Vagina (tissue), 2 donors: ENCODE measurements at regions not wholly inside any gene's neighbourhood (a gene's known extent, or its start where the extent isn't known, plus 50 kb on each side); places are given as distances from the start of the nearest gene placed in this dataset.

Experiments
- POLR2AphosphoS5 ChIP-seq, 2 donors: sonication (generic); formaldehyde crosslinking; IDR thresholded peaks; one replicate each; pipeline ENCODE4 v1.9.0; 2017; ENCODE audit warnings: antibody characterized with exemption in 2 of 2, mild to moderate bottlenecking in 2 of 2, low read depth in 1 of 2; ENCODE audit not compliant: insufficient read depth in 1 of 2
- TF ChIP-seq, protein P1 (sequence below), 3 experiments: fragments of 450-650 bp in 2 of 3; fragments of 200-600 bp in 1 of 3; sonication (generic) in 1 of 3; IDR thresholded peaks; one replicate each; pipeline ENCODE4 v1.5.1; 2017 to 2019; ENCODE audit warnings: antibody characterized with exemption in 3 of 3, mild to moderate bottlenecking in 2 of 3, moderate library complexity in 2 of 3

DNA sequence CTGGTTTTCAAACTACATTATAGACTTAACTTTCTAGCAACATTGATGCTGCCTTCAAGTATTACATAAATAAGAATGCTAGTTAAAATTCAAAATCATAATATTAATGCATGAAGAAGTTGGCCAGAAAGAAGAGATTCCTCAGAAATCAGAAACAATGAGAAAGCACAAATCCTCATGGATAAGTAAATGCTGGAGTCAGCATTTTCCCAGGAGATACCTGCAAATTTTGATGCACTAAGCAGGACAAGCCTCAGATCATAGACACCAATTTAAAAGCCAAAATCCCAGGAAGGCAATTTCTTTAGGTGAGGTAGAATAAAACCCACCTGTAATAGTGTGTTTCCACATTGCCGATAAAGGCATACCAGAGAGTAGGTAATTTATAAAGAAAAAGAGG is 305.2 kb upstream of the TBX18 start:
- TF ChIP-seq, protein P1, sequence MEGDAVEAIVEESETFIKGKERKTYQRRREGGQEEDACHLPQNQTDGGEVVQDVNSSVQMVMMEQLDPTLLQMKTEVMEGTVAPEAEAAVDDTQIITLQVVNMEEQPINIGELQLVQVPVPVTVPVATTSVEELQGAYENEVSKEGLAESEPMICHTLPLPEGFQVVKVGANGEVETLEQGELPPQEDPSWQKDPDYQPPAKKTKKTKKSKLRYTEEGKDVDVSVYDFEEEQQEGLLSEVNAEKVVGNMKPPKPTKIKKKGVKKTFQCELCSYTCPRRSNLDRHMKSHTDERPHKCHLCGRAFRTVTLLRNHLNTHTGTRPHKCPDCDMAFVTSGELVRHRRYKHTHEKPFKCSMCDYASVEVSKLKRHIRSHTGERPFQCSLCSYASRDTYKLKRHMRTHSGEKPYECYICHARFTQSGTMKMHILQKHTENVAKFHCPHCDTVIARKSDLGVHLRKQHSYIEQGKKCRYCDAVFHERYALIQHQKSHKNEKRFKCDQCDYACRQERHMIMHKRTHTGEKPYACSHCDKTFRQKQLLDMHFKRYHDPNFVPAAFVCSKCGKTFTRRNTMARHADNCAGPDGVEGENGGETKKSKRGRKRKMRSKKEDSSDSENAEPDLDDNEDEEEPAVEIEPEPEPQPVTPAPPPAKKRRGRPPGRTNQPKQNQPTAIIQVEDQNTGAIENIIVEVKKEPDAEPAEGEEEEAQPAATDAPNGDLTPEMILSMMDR (IDR thresholded peaks at IDR 0.05): no peak
- TF ChIP-seq POLR2AphosphoS5 (IDR thresholded peaks at IDR 0.05; ENCODE audit: insufficient read depth in 1 of 2, low read depth in 1 of 2): no peak
